GM19239 (cell line): ENCODE measurements at regions not wholly inside any gene's neighbourhood (a gene's known extent, or its start where the extent isn't known, plus 50 kb on each side); places are given as distances from the start of the nearest gene placed in this dataset.

Experiments used
- DNase-seq: peaks from one replicate; pipeline ENCODE4 v3.0.0; 2011; ENCODE audit warnings: low spot score; ENCODE audit not compliant: insufficient read length
- FAIRE-seq: peaks from 2 replicates; lab custom pipeline; 2011; peaks lifted over from hg19 to GRCh38; lab: Jason Lieb, UNC

DNA sequence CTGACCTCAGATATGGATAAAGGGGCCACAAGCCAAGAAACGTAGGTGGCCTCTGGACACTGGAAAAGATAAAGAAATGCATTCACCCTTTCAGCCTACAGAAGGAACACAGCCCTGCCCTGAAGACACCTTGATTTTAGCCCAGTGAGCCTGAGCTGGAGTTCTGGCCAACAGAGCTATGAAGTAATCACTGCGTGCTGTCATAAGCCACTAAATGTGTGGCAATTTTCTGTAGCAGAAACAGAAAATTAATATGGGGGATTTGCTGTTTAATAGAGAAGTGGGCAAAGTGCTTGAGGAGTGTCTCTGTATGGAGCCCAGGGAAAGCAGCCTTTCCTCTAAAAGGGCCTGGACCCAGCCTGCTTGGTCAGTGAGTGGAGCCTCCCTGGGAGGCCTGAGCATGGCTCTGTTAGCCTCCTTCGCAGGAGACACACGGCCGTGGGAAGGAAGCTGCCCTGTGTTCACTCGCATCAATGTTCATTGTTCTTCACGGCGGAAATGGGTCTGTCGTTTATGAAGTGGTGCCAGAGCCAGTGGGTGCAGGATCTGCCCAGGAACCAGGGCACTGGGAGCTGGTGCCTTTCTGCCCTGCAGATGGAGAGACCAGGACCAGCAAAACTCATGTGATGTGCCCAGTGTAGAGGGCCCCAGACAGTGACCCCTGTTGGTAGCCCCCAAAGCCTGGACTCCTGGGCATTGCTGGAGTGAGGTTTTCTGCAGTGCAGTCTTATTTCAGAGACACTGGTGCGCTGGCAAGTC lies 268.9 kb downstream of the NDUFA10 start:
- FAIRE-seq (no peak), DNase-seq (no peak)

DNA sequence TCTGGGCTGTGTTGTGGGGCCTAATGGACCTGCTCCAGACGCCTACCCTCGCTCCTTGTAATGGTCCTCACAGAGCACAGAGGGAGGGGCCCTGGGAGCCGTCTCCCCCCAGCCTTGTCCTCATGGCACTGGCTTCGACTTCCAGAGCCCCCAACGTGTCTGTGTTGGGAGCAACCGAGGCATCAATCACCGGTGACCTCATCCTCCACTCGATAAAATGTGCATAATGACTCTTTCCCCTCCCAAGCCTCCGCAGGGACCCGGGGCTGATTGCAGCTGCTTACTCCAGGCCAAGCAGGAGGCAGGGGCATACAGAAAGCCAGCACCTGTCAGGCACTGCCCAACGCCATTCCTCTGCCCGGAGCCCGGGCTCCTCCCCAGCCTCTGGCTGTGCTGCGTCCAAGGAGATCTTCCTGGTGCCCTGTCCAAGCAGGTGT lies 271.7 kb downstream of the NDUFA10 start:
- FAIRE-seq, result no peak

DNA sequence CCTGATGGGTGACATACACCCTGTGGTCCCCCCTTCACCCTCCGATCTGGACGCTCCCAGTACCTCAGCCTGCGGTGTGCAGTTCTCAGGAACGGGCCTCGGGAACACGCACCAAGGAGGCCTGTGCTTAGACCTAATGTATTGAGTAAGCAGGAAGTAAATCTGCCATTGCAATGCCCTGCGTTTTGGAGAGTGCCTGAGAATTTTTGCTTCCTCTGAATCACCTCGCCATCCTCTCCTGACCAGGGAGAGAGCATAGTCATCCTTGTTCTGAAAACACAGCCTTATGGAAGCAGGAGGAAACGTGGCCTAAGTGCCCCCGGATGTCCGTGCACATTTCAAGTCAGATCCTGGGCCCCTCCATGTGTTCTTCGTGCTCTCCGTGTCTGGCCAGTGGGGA lies 272.2 kb downstream of the NDUFA10 start:
- FAIRE-seq, result no peak
- no peak for DNase-seq

More for the DNA sequence above, 271.7 kb downstream of the NDUFA10 start:
- no peak for DNase-seq

GRCh38 chr2:239751679-239752355 lies 273.3 kb downstream of the NDUFA10 start:
- no peak for DNase-seq
- no peak for FAIRE-seq

DNA sequence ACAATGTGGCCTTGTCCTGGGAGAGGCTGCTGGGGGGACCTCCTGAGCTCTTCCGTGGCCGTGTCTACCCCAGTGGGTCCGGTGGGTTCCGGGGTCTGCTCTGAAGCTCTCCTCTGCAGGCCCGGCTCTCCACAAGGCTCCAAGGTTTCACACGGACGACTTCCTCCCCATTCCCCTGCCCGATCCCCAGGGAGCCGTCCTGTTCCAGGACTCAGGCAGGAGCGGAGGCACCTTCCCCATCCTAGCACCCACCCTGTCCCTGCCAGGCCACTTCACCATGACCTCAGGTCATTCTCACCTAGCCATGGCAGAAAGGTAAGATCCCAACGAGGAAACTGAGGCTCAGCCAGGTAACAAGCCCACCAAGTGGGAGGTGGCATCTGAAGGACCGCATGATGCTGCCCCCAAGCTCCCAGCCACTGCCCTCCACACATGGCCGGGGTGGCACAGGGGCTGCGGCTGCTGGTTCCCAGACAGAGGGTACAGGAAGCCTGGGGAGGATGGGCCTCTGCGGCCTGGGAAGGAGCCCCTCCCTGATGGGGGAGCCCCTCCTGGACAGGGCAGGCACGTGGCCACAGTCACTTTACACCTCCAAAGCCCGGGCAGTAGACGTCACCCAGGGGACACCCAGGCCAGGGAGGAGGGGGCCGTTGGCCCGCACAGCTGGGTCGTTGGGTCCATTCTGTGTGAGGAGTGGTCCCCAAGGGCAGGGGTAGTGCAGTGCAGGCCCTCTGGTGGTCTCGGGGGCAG lies 274.0 kb downstream of the NDUFA10 start:
- no peak for DNase-seq

DNA sequence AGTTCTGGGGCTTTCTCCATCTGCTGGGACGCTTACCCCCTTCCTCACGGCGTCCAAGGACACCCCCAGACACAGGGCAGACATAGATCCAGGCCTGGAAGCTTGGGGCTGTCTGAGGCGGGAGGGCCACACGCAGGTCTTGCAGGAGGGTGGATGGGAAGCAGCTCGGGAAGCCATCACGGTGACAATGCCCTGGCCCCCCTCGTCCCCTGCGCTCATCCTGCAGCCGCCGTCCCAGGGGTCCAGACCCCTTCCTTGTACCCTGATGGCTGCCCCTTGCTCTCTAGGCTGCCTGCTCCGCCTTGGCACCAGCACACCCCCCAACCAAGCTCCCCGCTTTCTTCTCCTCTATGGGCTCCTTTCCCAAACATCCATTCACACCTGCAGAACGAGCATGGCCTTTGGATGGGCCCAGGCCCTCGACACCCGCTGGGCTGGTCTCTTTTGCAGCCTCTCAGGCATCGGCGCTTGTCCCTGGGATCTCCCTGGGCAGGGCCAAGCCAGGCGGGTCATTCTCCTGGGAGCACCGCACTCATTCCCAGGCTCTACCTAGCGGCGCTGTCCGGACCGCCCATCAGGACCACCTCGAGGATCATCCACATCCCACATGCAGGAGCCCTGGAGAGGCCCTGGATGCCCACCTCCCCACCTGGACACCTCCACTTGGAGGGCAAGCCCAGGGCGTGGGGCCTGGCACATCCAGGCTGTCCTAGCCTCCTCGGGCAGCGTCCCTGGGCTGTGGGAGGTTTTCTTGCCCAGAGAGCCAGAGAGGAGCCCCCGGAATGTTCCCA lies 274.9 kb downstream of the NDUFA10 start:
- DNase-seq (no peak), FAIRE-seq (no peak)

More for the DNA sequence above, 274.0 kb downstream of the NDUFA10 start:
- no peak for FAIRE-seq

- DNase-seq, result no peak
Measured at GRCh38 chr2:239749272-239749873, 275.8 kb downstream of the NDUFA10 start.

DNA sequence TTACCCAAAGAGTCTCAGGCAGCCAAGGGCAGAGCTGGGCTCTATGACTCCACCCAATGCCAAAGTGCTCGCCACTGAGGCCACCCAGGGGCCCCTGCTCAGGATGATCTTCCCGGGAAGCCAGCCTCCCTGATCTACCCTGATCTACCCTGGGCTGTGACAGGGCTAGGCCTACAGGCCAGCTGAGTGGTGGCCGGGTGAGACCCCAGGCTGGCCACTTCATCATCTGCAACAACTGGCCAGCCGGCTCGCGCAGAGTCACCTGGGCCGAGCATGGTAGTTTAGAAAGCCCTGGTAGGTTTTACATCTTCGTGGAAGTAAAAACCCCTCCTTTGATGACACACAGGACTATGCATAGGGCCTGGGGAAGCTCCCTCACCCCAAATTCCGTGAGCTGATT lies 276.3 kb downstream of the NDUFA10 start:
- DNase-seq (no peak), FAIRE-seq (no peak)

More at GRCh38 chr2:239749272-239749873, 275.8 kb downstream of the NDUFA10 start:
- no peak for FAIRE-seq

- DNase-seq (no peak), FAIRE-seq (no peak)
Measured at GRCh38 chr2:239747771-239748170, 277.4 kb downstream of the NDUFA10 start.

DNA sequence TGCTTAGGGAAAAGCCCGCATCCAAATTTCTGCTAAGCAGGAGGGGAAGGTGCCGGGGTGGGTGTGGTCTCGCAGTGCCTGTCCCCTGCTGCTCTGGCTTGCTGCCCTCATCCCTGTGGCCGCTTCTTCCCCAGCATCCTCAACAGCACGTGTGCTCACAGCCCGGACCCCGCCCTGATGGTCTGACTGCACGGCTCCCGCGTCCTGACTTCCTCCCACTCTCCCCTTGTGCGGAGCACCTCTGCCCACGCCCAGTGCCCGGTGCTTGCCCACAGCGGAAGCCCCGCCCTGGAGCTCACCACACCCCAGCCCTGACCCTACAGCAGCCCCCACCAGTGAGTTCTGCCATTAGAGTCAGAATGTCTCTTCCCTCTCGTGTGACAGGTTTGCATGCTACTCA lies 277.9 kb downstream of the NDUFA10 start:
- no peak for FAIRE-seq
- DNase-seq, result no peak

- FAIRE-seq, result no peak
- DNase-seq, result no peak
Measured at GRCh38 chr2:239746559-239747246, 278.4 kb downstream of the NDUFA10 start.

GRCh38 chr2:239745386-239746227 lies 279.5 kb downstream of the NDUFA10 start:
- DNase-seq (no peak), FAIRE-seq (no peak)

DNA sequence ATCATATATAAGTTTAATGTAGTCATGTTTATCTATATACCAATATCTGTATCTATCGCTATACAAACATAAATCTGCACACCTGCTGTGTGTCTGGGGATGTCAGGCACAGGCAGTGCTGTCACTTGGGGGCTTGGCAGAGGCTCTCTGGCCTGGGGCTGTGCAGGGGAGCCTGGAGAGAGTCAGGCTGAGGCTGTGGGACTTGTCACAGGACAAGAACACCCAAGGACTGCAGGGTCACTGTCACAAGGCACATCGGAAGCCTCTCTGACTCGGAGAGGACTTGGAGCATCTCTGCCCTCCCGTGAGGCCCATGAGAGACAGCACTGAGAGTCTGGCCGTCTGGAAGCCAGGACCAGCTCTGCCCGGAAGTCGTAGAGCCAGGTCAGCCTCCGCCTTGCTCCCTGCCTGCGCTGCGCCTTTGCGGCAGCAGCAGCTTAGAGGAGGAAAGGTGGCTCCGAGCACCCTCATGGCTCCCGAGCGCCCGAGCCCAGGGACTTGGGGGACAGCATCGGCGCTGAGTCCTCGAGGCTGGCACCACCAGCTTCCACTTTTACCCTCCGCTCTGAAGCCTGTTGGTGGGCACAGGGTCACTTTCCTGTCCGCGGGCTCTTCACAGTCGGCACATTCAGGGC lies 280.3 kb downstream of the NDUFA10 start:
- FAIRE-seq, result no peak
- DNase-seq, result no peak

- DNase-seq (no peak), FAIRE-seq (no peak)
Measured at GRCh38 chr2:239743206-239743605, 281.9 kb downstream of the NDUFA10 start.

GRCh38 chr2:239742377-239742776 lies 282.8 kb downstream of the NDUFA10 start:
- no peak for DNase-seq
- no peak for FAIRE-seq

- FAIRE-seq, result no peak
- no peak for DNase-seq
Measured at GRCh38 chr2:239739206-239739605, 285.9 kb downstream of the NDUFA10 start.

DNA sequence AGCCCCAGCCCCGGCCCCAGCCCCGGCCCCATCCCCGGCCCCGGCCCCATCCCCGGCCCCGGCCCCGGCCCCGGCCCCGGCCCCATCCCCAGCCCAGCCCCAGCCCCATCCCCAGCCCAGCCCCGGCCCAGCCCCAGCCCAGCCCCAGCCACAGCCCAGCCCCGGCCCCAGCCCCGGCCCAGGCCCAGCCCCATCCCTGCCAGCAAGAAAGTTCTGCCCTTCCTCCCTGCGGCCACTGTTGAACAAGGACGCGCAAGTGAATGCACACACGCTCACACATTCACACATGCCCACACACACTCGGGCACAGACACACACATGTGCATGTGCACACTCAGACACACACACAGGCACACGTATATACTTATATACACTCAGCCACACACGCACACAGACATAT lies 287.0 kb downstream of the NDUFA10 start:
- DNase-seq (no peak), FAIRE-seq (no peak)

DNA sequence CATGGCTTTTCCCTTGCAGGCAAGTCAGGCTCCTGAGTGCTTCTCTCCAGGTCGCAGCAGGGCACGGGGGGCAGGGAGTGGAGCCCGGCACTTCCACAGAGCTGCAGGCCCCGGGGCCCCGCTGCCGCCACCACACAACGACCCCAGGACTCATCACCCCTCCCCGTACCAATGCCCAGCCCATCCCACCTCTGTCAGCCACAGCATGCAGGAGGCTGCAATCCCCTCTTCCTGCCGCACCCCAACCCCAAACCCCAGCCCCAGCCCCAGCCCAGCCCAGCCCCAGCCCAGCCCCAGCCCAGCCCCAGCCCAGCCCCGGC lies 288.0 kb downstream of the NDUFA10 start:
- FAIRE-seq (no peak), DNase-seq (no peak)
